Left kidney (tissue), 1 donor: ENCODE measurements at regions not wholly inside any gene's neighbourhood (a gene's known extent, or its start where the extent isn't known, plus 50 kb on each side); places are given as distances from the start of the nearest gene placed in this dataset.

Experiments used
- DNase-seq: peaks from one replicate; pipeline ENCODE4 v3.0.0-alpha.2; 2013

- DNase-seq: no peak
Observed at GRCh38 chr14:34348592-34348991, 113.4 kb downstream of the SPTSSA start.

DNA sequence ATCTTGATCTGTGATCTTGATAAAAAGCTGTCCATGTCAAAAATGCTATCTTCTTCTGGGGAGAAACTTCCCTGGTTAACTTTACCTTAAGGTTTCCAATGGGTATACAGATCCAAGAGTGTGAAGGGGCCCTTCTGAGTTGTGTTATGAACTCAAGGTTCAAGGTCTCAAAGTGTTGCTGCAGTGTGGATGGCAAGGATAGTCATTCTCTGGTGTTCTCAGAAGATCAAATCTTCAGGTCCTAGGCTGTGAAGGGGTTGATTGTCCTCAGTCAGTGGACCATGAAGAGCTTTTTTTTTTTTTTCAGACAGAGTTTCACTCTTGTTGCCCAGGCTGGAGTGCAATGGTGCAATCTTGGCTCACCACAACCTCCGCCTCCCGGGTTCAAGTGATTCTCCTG lies 114.4 kb downstream of the SPTSSA start:
- no peak for DNase-seq

GRCh38 chr14:34345718-34346465 lies 116.1 kb downstream of the SPTSSA start:
- no peak for DNase-seq

DNA sequence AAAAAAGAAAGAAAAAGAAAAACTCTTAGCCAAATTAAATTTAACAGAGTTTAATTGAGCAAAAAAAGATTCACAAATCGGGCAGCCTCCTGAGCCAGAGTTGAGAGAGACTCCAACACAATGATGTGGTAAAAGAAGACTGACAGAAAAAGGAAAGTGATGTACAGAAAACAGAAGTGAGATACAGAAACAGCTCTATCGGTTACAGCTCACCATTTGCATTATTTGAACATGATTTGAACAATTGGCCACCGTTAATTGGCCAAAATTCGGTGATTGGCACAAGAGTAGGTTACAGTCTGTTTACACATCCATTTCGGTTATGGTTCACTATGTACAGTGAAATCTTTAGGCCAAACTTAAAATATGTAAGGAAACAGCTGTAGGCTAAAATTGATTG lies 117.7 kb downstream of the SPTSSA start:
- no peak for DNase-seq

GRCh38 chr14:34340025-34340625 lies 121.9 kb downstream of the SPTSSA start:
- DNase-seq: no peak

DNA sequence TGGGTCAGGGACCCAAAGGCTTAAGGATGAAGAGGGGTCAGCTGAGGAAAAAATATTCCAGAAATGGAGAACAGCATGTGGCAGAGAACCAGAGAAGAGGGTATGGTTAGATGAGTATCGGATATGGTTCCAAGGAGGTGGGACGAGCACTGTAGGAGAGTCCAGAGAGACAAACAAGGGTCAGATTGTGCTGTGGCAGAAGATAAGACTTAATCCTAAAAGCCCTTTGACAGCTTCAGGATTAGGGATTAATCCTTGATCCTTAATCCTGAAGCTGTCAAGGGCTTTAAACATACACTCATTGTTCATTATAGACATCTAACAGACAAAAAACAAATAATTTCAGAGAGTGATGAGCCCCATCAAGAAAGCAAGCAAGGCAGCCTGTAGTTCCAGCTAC lies 124.0 kb downstream of the SPTSSA start:
- DNase-seq: no peak

DNA sequence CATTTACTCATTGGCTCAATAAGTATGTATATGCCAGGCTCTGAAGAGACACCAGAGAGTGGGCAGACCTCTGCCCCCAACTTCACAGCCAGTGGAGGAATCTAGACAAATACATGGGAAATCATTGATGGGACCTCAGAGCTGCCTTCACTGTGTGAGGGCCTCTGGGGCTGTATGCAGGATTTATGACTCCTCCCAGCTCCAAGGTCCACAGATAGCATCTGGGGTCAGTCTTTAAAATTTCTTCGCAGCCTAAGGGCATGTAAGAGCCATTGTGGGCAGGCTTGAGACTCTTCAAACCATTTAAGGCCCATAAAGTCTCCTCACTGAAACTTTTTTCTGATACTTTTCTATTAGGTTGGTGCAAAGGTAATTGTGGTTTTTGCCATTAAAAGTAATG lies 125.5 kb downstream of the SPTSSA start:
- DNase-seq: no peak

DNA sequence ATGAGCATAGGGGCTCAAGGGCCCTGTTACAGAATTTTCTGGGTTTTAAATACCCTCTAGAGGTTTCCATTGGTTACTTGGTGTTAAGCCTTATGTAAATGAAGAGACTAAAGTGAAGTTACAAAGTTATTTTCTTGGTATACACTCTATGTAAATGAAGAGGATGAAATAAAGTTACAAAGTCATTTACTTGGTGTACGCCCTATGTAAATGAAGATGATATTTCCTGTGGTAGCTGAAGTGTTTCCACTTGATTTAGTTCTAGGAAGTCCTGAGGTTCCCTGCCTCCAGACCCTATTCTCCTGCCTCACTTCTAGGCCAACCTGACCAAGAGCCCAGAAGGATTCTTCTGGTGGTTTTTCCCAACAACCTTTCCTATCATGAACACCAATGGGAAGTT lies 126.1 kb downstream of the SPTSSA start:
- no peak for DNase-seq

GRCh38 chr14:34334329-34334728 lies 127.7 kb downstream of the SPTSSA start:
- DNase-seq: no peak

DNA sequence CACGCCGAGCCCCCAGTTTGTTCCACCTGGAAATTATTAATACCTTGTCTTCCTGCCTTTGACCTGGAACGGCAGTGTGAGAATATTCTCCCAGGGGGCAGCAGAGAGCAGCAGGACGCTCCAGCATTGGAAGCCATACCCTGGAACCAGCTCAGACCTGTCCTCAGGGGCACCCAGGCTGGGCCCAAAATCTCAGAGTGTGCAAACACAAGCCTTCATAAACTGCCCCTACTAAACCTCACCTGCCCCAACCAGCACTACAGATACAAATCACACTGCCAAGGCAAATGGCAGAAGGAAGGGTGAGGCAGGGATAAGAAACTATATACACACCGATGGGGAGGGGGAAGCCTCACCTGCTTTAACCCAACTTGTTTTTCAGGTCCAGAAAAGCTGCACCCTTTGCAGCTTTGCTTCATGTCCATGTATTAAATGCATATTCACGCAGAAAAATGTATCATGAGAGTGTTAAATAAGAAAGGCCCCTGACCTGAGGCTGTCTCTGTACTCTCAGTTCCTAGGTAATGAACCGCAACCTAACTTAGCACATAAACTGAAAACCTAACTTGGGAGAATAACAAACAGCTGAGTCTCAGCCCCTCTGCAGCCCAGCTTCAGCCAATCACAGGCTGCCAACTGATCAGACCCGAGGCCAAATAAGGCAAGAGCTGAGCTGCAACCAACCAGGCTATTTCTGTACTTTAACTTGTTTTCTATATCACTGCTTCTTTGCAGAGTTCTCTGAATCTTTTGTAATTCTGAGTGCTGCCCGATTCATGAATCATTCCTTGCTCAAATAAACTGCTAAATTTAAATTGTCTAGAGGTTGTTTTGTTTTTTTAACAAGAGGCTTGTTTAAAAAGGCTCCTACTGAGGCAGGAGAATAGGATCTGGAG lies 130.1 kb downstream of the SPTSSA start:
- peak; percentile 60 for DNase-seq

- DNase-seq: no peak
Observed at GRCh38 chr14:34330846-34331245, 131.2 kb downstream of the SPTSSA start.

- no peak for DNase-seq
Observed at GRCh38 chr14:34329301-34329700, 132.7 kb downstream of the SPTSSA start.

DNA sequence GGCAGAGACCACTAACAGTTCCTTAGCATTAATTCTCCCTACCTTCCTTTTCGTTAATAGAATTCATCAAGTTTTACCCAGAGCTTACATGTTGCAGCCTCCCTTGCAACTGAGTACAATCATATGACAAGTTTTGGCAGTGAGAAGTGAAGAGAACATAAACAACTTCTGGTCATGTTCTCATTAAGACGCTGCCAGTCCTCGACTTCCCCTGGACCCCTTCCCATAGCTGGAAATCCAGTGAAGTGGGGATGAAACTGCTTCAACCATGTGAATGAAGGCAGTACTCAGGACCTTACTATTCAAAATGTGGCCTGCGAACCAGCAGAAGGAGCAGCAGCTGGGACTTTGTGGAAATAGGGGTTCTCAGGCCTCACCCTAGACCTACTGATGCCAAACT lies 133.9 kb downstream of the SPTSSA start:
- no peak for DNase-seq

DNA sequence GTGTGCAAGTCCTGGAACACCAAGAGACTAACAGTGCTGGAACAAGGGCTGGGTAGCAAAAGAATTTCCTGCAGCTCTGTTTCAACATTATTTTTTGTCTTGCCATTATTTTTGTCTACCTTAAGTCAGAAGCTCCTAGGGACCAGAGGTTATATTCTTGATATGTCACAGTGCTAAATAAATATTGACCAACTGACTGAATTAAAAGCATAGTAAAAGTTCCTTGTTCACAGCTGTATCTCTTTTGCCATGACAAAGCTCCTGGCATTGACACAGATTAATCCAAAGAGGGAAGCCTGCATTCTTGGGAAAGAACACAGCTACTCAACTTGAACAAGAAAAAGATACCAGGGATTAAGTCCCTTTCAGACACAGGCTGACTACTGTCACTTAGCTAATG lies 136.5 kb downstream of the SPTSSA start:
- DNase-seq: no peak

GRCh38 chr14:34324363-34324795 lies 137.7 kb downstream of the SPTSSA start:
- DNase-seq: peak; percentile 45

DNA sequence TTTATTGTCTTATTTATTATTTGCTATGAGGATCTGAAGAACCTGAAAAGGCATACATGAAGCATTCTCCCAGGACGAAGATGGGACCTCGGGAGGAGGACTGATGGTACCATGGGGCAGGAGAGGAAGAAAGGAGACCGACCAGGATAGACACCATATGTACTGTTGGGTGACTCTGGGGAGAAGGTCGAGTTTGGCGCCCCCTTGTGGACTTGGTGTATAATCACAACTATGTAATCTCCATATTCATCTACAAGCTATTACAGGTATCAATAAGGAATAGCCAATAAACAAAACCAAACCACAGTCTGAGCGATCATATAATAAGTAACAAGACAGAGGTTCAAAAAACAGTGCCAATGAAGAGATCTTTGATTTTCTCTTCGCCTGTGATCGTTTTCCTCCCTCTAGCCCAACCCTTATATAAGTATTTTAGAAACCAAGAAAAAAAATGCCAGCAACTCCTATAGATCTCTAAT lies 139.1 kb downstream of the SPTSSA start:
- peak; percentile 37 for DNase-seq

DNA sequence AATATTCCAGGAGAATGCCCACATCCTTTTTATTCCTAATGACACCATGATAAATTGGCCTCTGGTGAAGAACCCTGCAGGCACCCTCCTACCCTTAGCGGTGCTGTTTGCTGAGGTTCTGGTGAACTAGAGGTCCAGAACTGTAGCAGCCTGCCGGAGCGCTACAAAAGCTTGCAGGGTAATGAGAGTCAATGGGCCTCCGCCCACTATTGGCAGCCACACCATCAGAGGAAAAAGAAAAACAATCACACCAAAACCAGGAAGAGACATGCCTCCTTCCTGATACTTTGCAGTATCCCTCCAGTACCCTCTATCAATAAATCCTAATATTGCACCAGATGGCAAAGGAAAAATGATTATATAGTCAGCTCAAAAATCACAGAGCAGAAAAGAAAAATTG lies 142.9 kb downstream of the SPTSSA start:
- DNase-seq: no peak

- DNase-seq: no peak
Observed at GRCh38 chr14:34318014-34318413, 144.0 kb downstream of the SPTSSA start.

GRCh38 chr14:34310724-34311123 lies 151.3 kb downstream of the SPTSSA start:
- no peak for DNase-seq

GRCh38 chr14:34303811-34304210 lies 158.2 kb downstream of the SPTSSA start:
- no peak for DNase-seq

- peak; percentile 19 for DNase-seq
Observed at GRCh38 chr14:34302654-34303053, 159.4 kb downstream of the SPTSSA start.

DNA sequence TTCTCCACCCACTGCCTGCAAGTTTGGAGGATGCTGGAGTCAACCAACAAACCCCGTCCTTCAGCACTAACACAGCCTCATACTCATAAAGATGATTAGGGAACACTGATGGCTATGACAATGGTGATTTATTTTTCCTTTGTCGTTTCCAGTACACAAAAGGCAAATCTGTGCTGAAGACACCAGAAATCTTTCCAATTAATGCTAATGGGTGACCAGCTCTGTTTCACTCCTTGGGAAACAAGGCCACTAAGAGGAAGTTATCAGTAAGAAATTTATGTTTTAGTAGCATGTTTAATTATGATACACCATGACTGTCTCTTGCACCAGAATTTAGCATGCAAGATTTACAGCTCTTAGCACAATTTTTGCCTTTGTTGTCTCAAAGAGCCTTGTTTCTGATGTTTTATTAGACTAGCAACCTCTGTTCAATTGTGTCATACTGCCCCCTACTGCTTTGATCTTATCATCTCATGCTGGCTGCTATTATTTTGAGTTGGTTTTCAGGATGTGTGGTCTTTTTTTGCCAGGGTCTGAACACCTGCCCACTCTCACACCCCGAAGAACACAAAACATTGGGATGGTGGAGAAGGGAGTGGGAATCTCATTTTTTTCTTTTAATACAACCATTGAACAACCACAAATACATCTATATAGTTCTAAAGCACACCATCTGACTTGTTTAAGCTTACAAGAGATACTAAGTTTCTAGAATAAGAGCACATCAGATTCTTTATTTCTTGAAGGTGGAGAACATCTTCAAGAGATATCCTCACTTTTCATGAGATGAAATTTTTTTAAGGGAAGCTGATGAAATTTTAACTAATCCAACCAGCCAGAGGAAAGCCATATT lies 160.9 kb downstream of the SPTSSA start:
- DNase-seq: peak; percentile 69
